GM23338 (cell line): ENCODE measurements at regions not wholly inside any gene's neighbourhood (a gene's known extent, or its start where the extent isn't known, plus 50 kb on each side); places are given as distances from the start of the nearest gene placed in this dataset.

Experiments
- ATAC-seq: fragments of 200-7000 bp; cut with Tn5 transposase; 3 replicates; pipeline ENCODE4 v1.9.1; 2020
- DNase-seq: peaks from one replicate; pipeline ENCODE4 v3.0.0-alpha.2; 2015; ENCODE audit warnings: low spot score
- H2AFZ ChIP-seq: fragments of 200-600 bp; sonication (generic); 2 replicates; pipeline ENCODE4 v1.8.0; 2016; ENCODE audit warnings: antibody characterized with exemption, mild to moderate bottlenecking, moderate library complexity
- H3F3A ChIP-seq: fragments of 200-600 bp; sonication (generic); replicated peaks from 2 replicates; pipeline ENCODE4 v1.8.0; 2017; ENCODE audit warnings: antibody characterized with exemption, mixed run types, low read depth
- H3K27ac ChIP-seq: fragments of 200-600 bp; sonication (generic); 2 replicates; pipeline ENCODE4 v1.6.1; 2016; ENCODE audit warnings: low read depth
- H3K27me3 ChIP-seq: fragments of 200-600 bp; sonication (generic); 2 replicates; pipeline ENCODE4 v1.8.0; 2016; ENCODE audit warnings: mild to moderate bottlenecking, mixed run types, moderate library complexity; ENCODE audit not compliant: insufficient read depth
- H3K36me3 ChIP-seq: fragments of 200-600 bp; sonication (generic); 2 replicates; pipeline ENCODE4 v1.8.0; 2016; ENCODE audit warnings: mild to moderate bottlenecking; ENCODE audit not compliant: insufficient read depth
- H3K4me1 ChIP-seq: fragments of 200-600 bp; sonication (generic); 2 replicates; pipeline ENCODE4 v1.8.0; 2016; ENCODE audit warnings: mild to moderate bottlenecking, moderate library complexity; ENCODE audit not compliant: insufficient read depth
- H3K4me2 ChIP-seq: fragments of 200-600 bp; sonication (generic); 2 replicates; pipeline ENCODE4 v1.7.1; 2017; ENCODE audit warnings: mixed run types
- H3K4me3 ChIP-seq: fragments of 200-600 bp; sonication (generic); 2 replicates; pipeline ENCODE4 v1.6.1; 2016; ENCODE audit warnings: mixed run types
- H3K79me2 ChIP-seq: fragments of 200-600 bp; sonication (generic); replicated peaks from 2 replicates; pipeline ENCODE4 v1.8.0; 2017; ENCODE audit warnings: mild to moderate bottlenecking; ENCODE audit not compliant: insufficient read depth
- H3K9me2 ChIP-seq: fragments of 200-600 bp; sonication (generic); 2 replicates; pipeline ENCODE4 v1.8.0; 2017; ENCODE audit not compliant: insufficient read depth
- H4K20me1 ChIP-seq: fragments of 200-600 bp; sonication (generic); replicated peaks from 2 replicates; pipeline ENCODE4 v1.8.0; 2017; ENCODE audit warnings: mild to moderate bottlenecking; ENCODE audit not compliant: insufficient read depth
- H3K27ac Mint-ChIP-seq: 2 replicates; pipeline ENCODE4 v1.8.0; 2020; ENCODE audit warnings: inconsistent platforms, mild to moderate bottlenecking, moderate library complexity, mixed read lengths
- H3K27me3 Mint-ChIP-seq: 3 replicates; pipeline ENCODE4 v1.8.0; 2022; ENCODE audit warnings: low read depth, mild to moderate bottlenecking, moderate library complexity, mixed read lengths, inconsistent platforms; ENCODE audit not compliant: insufficient read depth, poor library complexity
- H3K36me3 Mint-ChIP-seq: 3 replicates; pipeline ENCODE4 v1.8.0; 2021; ENCODE audit warnings: low read depth, mild to moderate bottlenecking, inconsistent platforms, moderate library complexity, mixed read lengths
- H3K4me1 Mint-ChIP-seq: 3 replicates; pipeline ENCODE4 v1.8.0; 2020; ENCODE audit warnings: mild to moderate bottlenecking, inconsistent platforms, mixed read lengths
- H3K4me3 Mint-ChIP-seq: 3 replicates; pipeline ENCODE4 v1.8.0; 2021; ENCODE audit warnings: moderate library complexity, mild to moderate bottlenecking, inconsistent platforms, mixed read lengths
- H3K9me3 Mint-ChIP-seq: 3 replicates; pipeline ENCODE4 v1.8.0; 2020; ENCODE audit warnings: moderate library complexity, mild to moderate bottlenecking, inconsistent platforms, mixed read lengths
- CREB1 ChIP-seq: fragments of 250-450 bp; sonication (Bioruptor Pico); IDR thresholded peaks from 2 replicates; pipeline ENCODE4 v1.5.0; 2020; ENCODE audit warnings: low read depth, mild to moderate bottlenecking, moderate library complexity
- CTCF ChIP-seq, 2 experiments: fragments of 200-600 bp in 1 of 2; sonication (generic) in 1 of 2; conservative IDR thresholded peaks; 2 replicates each; pipeline versions ENCODE4 v1.5.1 to v1.6.1; 2016 to 2017; ENCODE audit warnings: antibody characterized with exemption in 2 of 2, low read depth in 2 of 2, mild to moderate bottlenecking in 2 of 2, moderate library complexity in 1 of 2
- EZH2 ChIP-seq: fragments of 200-600 bp; sonication (generic); IDR thresholded peaks from one replicate; pipeline ENCODE4 v1.8.0; 2017; ENCODE audit warnings: antibody characterized with exemption, mild to moderate bottlenecking, low read depth; ENCODE audit not compliant: unreplicated experiment
- EZH2phosphoT487 ChIP-seq: fragments of 200-600 bp; sonication (generic); IDR thresholded peaks from one replicate; pipeline ENCODE4 v1.8.1; 2018; ENCODE audit warnings: antibody characterized with exemption; ENCODE audit not compliant: unreplicated experiment
- JUNB ChIP-seq: IDR thresholded peaks from one replicate; pipeline ENCODE4 v1.6.1; 2016; ENCODE audit warnings: antibody characterized with exemption; ENCODE audit not compliant: unreplicated experiment
- NANOG ChIP-seq: IDR thresholded peaks from 2 replicates; pipeline ENCODE4 v1.6.1; 2016; ENCODE audit warnings: antibody characterized with exemption, borderline replicate concordance
- POLR2AphosphoS5 ChIP-seq: IDR thresholded peaks from 2 replicates; pipeline ENCODE4 v1.6.1; 2016; ENCODE audit warnings: antibody characterized with exemption, low read depth
- REST ChIP-seq: IDR thresholded peaks from one replicate; pipeline ENCODE4 v1.6.1; 2018; ENCODE audit warnings: antibody characterized with exemption; ENCODE audit not compliant: unreplicated experiment
- ZNF331 ChIP-seq: fragments of 250-450 bp; sonication (Bioruptor Pico); IDR thresholded peaks from 2 replicates; pipeline ENCODE4 v1.5.0; 2020; ENCODE audit warnings: low read depth, mild to moderate bottlenecking, moderate library complexity
- ZNF462 ChIP-seq: fragments of 250-450 bp; sonication (Bioruptor Pico); IDR thresholded peaks from 2 replicates; pipeline ENCODE4 v1.5.0; 2020; ENCODE audit warnings: mild to moderate bottlenecking, moderate library complexity
- TF ChIP-seq, protein P1 (sequence below): IDR thresholded peaks from 2 replicates; pipeline ENCODE4 v1.6.1; 2016; ENCODE audit warnings: antibody characterized with exemption

- TF ChIP-seq ZNF462 (CRISPR knock-in tag): no peak
- TF ChIP-seq POLR2AphosphoS5: no peak
- TF ChIP-seq, protein P1, sequence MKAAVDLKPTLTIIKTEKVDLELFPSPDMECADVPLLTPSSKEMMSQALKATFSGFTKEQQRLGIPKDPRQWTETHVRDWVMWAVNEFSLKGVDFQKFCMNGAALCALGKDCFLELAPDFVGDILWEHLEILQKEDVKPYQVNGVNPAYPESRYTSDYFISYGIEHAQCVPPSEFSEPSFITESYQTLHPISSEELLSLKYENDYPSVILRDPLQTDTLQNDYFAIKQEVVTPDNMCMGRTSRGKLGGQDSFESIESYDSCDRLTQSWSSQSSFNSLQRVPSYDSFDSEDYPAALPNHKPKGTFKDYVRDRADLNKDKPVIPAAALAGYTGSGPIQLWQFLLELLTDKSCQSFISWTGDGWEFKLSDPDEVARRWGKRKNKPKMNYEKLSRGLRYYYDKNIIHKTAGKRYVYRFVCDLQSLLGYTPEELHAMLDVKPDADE: no peak
These were observed 107.5 kb upstream of the RPL34 start (continued) for GRCh38 chr4:108512615-108513505.

GRCh38 chr4:108511618-108512017, 108.8 kb upstream of the RPL34 start:
- H4K20me1 ChIP-seq: no peaks in the 10 kb centered on the region; the same call in 1 of the 2 replicates
- ATAC-seq: no peak
- no peak overlapping the region for H3K4me2 ChIP-seq
- TF ChIP-seq JUNB (no peak), EZH2 (no peak), ZNF331 (CRISPR knock-in tag) (no peak), REST (no peak), CTCF (conservative IDR thresholded peaks at IDR 0.05; ENCODE audit: low read depth in 2 of 2) (no peak), CREB1 (CRISPR knock-in tag) (no peak), POLR2AphosphoS5 (no peak), EZH2phosphoT487 (no peak), NANOG (no peak)
- H3K27ac Mint-ChIP-seq: no peak overlapping the region
- no peaks in the 10 kb centered on the region for H3K9me2 ChIP-seq
- no peak overlapping the region for H3K4me3 Mint-ChIP-seq
- no peak overlapping the region for H3K27ac ChIP-seq
- H3K9me3 Mint-ChIP-seq: peaks cover 8% of the 10 kb centered on the region; the same call in 1 of the 3 replicates
- H2AFZ ChIP-seq: no peak overlapping the region
- H3F3A ChIP-seq: no peaks in the 10 kb centered on the region
- no peaks in the 10 kb centered on the region for H3K36me3 ChIP-seq
- no peaks in the 10 kb centered on the region; the same call in 1 of the 2 replicates for H3K27me3 ChIP-seq
- no peaks in the 10 kb centered on the region for H3K4me1 ChIP-seq
- DNase-seq: no peak
- no peaks in the 10 kb centered on the region for H3K27me3 Mint-ChIP-seq
- H3K79me2 ChIP-seq: no peaks in the 10 kb centered on the region
- no peaks in the 10 kb centered on the region; the same call in 2 of the 3 replicates for H3K4me1 Mint-ChIP-seq
- no peak overlapping the region for H3K4me3 ChIP-seq
- H3K36me3 Mint-ChIP-seq: no peaks in the 10 kb centered on the region
